GM21390 (cell line): ENCODE measurements at regions not wholly inside any gene's neighbourhood (a gene's known extent, or its start where the extent isn't known, plus 50 kb on each side); places are given as distances from the start of the nearest gene placed in this dataset.
"Not testable (repeated sequence)": the region's sequence is repeated elsewhere in the genome, so short reads cannot be mapped to it uniquely, and the experiment has no call there.

Source experiments
- ATAC-seq: cut with Tn5 transposase; IDR thresholded peaks from one replicate; pipeline ENCODE4 v1.9.1; 2021; ENCODE audit not compliant: unreplicated experiment

- not testable (repeated sequence) for ATAC-seq
Observed at GRCh38 chr2:89286448-89287080, 595.1 kb downstream of the RPIA start.

DNA sequence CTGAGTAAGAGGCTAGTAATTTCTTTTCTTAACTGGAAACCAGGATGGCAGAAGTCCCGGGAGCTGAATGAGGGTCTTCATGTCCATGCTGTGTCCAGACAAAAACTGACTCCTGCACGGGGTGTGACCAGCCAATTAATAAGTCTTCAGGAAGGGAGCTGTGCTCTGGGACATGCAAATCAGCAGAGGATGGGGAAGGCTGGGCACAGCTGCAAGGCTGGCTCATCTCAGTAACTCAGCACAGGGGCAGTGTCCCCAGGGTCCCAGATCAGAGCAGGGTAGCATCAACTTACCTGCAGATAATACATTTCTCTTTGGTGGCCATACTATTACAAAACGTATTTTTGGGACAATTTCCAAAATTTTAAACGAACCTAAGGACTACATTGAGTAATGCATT, 595.6 kb downstream of the RPIA start:
- not testable (repeated sequence) for ATAC-seq

DNA sequence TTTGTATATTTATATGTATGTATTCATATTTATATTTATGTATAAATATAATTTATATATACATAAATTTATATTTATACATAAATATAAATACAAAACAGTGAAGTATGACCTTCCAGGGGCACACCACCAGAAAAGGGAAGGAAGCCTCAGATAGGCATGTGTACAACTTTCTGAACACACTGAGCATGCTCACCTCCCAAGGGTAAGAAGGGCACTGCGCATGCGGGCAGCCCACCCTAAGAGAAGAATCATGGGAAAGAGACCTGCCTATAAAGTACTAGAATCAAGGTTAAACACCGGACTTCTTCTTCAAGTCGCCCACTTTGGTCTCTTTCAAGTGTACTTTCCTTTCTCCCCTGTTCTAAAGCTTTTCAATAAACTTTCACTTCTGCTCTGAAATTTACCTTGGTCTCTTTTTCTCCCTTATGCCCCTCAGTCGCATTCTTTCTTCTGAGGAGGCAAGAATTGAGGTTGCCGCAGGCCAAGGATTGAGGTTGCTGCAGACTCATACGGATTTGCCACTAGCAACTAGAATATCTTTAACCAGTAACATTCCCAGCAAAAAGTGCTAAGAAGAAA, 600.3 kb downstream of the RPIA start:
- not testable (repeated sequence) for ATAC-seq

DNA sequence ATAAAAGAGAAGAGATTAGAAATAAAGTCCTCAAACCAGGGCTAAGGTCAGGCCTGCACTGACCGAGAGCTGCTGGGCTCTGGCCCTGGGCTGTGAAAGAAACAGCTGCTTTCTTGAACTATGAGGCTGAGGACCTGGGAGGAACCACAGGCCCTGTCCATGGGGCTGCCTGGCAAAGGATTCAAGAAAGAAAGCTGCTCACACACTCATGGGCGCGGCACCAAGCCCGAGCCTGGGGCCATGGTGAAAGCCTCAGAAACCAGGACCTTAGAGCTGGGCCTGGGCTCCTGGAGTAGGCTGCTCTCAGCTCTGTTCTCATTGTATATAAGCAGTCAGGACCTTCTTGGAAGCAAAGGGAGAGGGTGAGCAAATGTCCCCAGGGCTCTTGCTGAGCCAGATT, 601.9 kb downstream of the RPIA start:
- not testable (repeated sequence) for ATAC-seq

DNA sequence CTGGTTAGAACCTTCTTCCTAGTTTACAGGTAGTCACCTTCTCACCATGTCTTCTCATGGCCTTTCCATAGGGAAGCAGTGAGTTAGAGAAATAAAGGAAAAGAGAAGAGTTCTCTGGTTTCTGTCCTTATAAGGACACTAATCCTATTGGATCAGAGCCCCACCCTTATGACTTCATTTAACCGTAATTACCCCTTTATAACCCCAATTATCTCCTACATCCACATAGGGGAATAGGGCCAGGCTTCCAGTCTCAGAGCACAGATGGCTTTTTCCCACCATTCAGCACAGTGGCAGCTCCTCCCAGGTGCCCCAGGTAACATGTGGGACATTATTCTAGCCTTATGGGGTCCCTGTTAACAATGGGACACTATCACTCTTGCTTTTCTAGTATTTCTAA, 602.9 kb downstream of the RPIA start:
- not testable (repeated sequence) for ATAC-seq

DNA sequence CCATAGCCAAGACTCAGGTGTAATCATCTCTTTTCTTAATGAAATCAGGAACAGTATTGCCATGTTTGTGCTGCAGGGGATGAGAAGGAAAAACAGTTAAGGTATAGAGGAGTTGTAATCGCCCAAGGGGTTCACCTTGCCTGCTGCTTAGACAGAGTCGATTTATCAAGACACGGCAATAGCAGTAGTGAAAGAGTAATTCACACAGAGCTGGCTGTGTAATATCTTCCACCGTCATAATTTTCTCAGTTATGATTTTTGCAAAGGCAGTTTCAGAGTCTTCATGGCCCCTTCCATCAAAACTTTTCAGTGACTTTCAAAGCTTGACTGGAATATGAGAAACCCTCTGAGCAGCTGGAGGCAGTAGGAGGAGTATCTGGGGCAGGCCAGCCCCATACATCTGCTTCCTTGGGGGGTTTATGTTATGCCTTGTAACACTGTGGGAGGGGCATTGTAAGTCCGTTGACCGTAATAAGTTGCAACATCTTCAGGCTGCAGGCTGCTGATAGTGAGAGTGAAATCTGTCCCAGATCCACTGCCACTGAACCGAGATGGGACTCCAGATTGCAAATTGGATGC, 605.4 kb downstream of the RPIA start:
- not testable (repeated sequence) for ATAC-seq

GRCh38 chr2:89299196-89299595, 607.7 kb downstream of the RPIA start:
- not testable (repeated sequence) for ATAC-seq

DNA sequence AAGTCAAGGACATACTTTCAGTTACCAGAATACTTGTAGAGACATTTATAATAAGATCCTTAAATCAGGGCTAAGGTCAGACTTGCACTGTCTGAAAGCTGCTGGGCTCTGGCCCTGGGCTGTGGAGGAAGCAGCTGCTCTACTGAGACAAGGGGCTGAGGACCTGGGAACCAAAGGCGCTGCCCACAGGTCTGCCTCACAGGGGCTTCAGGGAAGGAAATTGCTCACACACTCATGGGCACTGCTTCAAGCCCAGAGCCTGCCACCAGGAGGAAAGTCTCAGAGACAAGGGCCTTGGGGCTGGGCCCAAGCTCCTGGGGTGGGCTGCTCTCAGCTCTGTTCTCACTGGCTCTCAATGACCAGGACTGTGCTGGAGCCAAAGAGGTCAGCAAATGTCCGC, 614.1 kb downstream of the RPIA start:
- ATAC-seq: not testable (repeated sequence)

DNA sequence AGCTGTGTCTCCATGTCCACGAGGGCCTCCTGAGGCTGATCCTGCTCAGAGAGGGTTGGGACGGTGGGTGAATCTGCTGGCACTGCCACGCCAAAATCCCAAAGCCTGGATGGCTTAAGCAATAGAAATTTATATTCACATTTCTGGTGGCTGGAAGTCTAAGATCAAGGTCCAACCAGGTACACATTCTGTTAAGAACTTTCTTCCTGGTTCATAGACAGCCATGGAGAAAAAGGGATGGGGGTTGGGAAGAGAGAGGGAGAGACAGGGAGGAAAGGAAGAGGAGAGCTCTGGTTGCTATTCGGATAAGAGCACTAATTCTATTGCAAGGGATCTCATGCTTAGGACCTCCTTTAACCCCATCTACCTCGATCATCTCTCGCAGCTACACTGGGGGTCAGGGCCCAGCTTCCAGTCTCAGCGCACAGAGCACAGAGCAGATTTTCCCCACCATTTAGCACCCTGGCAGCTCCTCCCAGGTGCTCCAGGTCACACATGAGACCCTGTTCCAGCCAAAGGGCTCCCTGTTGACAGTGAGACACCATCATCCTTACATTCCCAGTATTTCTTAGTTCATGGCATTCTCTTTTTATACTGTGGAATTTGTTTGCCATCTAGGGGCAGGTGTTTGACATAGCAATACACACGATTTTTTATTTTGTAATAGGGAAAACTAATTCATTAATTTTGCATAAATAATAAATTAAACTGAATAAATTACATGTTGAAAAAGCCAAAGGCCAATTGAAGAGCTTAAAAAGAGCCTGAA, 615.6 kb downstream of the RPIA start:
- not testable (repeated sequence) for ATAC-seq

GRCh38 chr2:89318990-89319389, 627.5 kb downstream of the RPIA start:
- ATAC-seq: not testable (repeated sequence)

DNA sequence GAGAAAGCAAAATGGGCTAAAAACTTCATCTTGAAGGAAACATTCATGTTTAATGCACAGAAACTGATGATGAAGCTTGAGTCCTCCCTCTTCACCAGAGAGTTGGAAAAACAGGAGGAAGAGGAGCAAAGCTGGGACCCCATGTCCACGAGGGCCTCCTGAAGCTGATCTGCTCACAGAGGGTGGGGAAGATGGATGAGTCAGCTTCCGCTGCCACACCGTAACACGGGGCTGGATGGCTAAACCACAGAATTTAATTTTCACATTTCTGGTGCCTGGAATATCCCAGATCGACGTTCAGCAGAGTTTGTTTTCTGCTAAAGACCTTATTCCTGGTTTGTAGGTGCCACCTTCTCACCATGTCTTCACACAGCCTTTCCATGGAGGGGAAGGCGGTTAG, 634.4 kb downstream of the RPIA start:
- ATAC-seq: not testable (repeated sequence)

- not testable (repeated sequence) for ATAC-seq
Observed at GRCh38 chr2:89326455-89326854, 635.0 kb downstream of the RPIA start.

- not testable (repeated sequence) for ATAC-seq
Observed at GRCh38 chr2:89328790-89329189, 637.3 kb downstream of the RPIA start.
